WI38 (cell line): ENCODE measurements at regions not wholly inside any gene's neighbourhood (a gene's known extent, or its start where the extent isn't known, plus 50 kb on each side); places are given as distances from the start of the nearest gene placed in this dataset.

Experiments
- H3K4me3 ChIP-seq: 2 replicates; pipeline ENCODE4 v1.5.1; 2011; ENCODE audit warnings: low read depth, mild to moderate bottlenecking, control low read depth, low read length
- CTCF ChIP-seq: IDR thresholded peaks from 2 replicates; pipeline ENCODE4 v1.5.1; 2012; ENCODE audit warnings: low read depth, mild to moderate bottlenecking, control low read depth, low read length

DNA sequence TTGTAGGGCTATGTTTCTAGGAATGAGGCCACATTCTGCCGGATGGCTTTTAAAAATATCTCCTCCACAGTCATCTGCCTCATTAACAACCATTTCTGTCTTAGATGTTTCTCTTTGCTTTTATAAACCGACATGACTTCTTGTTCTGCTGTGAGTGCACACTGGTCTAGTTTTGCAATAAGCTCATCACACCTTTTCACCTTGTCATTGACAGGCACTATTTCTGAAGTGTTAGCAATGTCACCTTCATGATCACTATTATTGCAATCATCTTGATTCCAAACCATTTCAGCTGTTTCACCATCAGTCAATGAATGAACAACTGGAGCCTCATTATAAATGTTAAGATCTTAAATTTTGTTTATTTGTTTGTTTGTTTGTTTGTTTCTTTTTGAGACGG, 523.7 kb upstream of the DSEL start:
- TF ChIP-seq CTCF, result no peak
- no peak overlapping the region for H3K4me3 ChIP-seq

DNA sequence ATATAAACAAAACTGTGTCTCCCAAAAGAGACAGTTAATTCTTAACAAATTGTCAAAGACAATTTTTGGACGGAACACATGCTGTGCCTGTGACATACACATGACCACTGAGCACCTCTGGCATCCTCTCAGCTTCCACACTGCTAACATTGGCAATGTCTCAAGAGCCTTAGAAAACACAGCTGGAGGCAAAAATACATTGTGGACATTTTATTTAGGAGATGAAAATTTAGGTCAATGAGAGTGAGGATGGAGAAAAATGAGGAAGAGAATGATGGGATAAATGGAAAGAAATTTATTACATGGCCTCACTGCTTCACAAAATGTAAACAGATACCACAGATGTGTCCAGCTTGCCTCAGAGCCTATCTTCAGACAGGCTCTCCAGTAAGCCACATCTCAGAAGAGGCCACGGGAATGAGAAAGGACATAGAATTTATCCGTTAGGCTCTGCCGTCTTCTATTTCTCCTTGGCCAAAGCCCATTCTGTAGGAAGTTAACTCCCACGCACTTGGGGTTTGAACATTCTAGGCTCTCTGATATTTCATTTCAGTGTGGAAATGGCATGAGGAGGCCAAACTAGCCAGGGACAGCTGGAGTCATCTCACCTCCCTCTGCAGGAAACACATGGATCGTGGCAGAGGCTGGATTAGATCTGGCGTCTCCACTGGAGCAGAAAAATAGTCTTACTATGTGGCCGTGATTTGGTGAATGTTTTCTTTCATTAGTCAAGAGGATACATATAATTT, 519.4 kb upstream of the DSEL start:
- no peak for TF ChIP-seq CTCF

GRCh38 chr18:68034296-68034695, 517.8 kb upstream of the DSEL start:
- TF ChIP-seq CTCF, result no peak
- H3K4me3 ChIP-seq, result no peak overlapping the region

More for the DNA sequence above, 519.4 kb upstream of the DSEL start:
- no peak overlapping the region for H3K4me3 ChIP-seq

DNA sequence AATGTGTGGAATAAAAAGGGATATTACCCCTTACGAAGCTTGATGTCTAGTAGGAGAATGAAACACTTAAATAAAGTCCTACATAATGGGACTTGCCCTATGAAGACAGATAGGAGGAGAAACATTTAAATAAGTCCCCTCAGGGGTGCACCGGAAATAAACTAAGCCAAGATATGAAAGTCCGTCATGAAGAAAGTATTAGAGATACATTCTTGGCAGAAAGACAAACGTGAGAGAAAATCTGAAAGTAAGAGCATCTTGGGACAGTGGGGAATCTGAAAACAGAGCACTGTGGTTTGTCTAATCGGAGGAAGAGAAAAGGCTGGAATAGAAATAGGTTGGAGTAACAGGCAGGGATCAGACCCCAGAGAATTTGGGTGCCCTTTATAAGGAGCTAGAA, 516.9 kb upstream of the DSEL start:
- no peak for TF ChIP-seq CTCF
- no peak overlapping the region for H3K4me3 ChIP-seq

DNA sequence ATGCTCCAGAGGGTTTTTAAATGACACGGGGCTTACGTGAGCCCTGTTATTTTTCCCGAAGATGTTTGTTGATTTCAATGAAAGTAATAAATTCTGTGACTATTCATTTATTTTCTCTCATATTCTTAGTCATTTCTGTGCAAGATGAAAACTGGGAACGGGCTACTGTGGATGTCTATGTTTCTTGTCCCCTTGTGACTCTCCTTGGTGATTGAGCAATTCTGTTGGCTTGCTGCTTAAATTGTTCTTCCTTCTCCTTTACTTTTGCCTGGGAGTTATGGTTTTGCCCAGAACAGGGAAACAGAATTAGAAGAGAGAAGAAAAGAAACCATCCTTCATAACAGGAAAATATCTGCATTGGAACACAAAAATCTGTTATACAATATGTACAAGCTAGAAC, 508.2 kb upstream of the DSEL start:
- no peak for TF ChIP-seq CTCF
- no peak overlapping the region for H3K4me3 ChIP-seq

- no peak for TF ChIP-seq CTCF
- no peak overlapping the region for H3K4me3 ChIP-seq
Measured at GRCh38 chr18:68017385-68017784, 500.9 kb upstream of the DSEL start.

DNA sequence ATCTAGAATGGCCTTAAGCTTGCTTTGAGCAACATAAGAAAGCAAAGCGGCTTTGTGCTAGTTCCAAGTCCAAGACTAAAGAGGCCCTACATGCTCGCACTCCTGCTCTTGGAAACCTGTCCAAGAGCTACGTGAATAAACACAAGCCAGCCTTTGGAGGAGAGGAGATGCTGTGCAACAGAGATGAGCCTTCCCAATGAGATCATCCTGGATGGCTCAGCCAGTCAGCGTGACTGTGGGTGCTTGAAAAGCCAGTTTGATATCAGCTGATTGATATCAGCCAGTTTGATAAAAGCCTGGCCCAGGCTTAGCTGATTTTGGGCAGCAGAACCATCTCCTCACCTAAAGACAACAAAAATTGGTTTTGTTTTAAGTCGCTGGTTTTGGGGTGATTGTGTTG, 481.0 kb upstream of the DSEL start:
- TF ChIP-seq CTCF, result no peak

More for the DNA sequence above, 481.0 kb upstream of the DSEL start:
- no peak overlapping the region for H3K4me3 ChIP-seq
